Prostate gland (tissue), 2 donors: ENCODE measurements at regions not wholly inside any gene's neighbourhood (a gene's known extent, or its start where the extent isn't known, plus 50 kb on each side); places are given as distances from the start of the nearest gene placed in this dataset.

Source experiments
- CTCF ChIP-seq, 4 experiments: fragments of 200-600 bp in 2 of 4; fragments of 450-650 bp in 2 of 4; sonication (generic) in 2 of 4; IDR thresholded peaks; 1 replicate in 3 of 4; 2 replicates in 1 of 4; pipeline ENCODE4 v1.5.1; 2016 to 2019; ENCODE audit warnings: antibody characterized with exemption in 4 of 4, mild to moderate bottlenecking in 2 of 4, moderate library complexity in 2 of 4
- POLR2A ChIP-seq: fragments of 450-650 bp; IDR thresholded peaks from one replicate; pipeline ENCODE4 v1.6.1; 2016; ENCODE audit warnings: antibody characterized with exemption, mild to moderate bottlenecking

GRCh38 chr22:47331750-47332149 is 569.3 kb downstream of the TBC1D22A start:
- TF ChIP-seq CTCF (IDR thresholded peaks at IDR 0.05) (no peak), POLR2A (no peak)
